Raji (cell line): ENCODE measurements at regions not wholly inside any gene's neighbourhood (a gene's known extent, or its start where the extent isn't known, plus 50 kb on each side); places are given as distances from the start of the nearest gene placed in this dataset.

ENCODE experiments used
- POLR2A ChIP-seq: IDR thresholded peaks from 2 replicates; pipeline ENCODE4 v1.6.1; 2011; ENCODE audit warnings: low read depth, low read length, control low read depth; ENCODE audit not compliant: insufficient read depth

- no peak for TF ChIP-seq POLR2A
Observed at GRCh38 chr5:56677690-56678305, 137.6 kb upstream of the MAP3K1 start.

- no peak for TF ChIP-seq POLR2A
Observed at GRCh38 chr5:56676091-56676768, 139.1 kb upstream of the MAP3K1 start.

- no peak for TF ChIP-seq POLR2A
Observed at GRCh38 chr5:56674441-56674840, 140.9 kb upstream of the MAP3K1 start.

GRCh38 chr5:56673171-56673570 lies 142.2 kb upstream of the MAP3K1 start:
- no peak for TF ChIP-seq POLR2A

GRCh38 chr5:56671571-56671970 lies 143.8 kb upstream of the MAP3K1 start:
- TF ChIP-seq POLR2A: no peak

- TF ChIP-seq POLR2A: no peak
Observed at GRCh38 chr5:56670916-56671315, 144.4 kb upstream of the MAP3K1 start.

- peak; percentile 49 for TF ChIP-seq POLR2A
Observed at GRCh38 chr5:56669534-56670483, 145.5 kb upstream of the MAP3K1 start.

GRCh38 chr5:56668996-56669395 lies 146.4 kb upstream of the MAP3K1 start:
- TF ChIP-seq POLR2A: no peak

GRCh38 chr5:56667692-56668091 lies 147.7 kb upstream of the MAP3K1 start:
- no peak for TF ChIP-seq POLR2A

GRCh38 chr5:56666901-56667300 lies 148.4 kb upstream of the MAP3K1 start:
- no peak for TF ChIP-seq POLR2A

- no peak for TF ChIP-seq POLR2A
Observed at GRCh38 chr5:56664025-56664424, 151.3 kb upstream of the MAP3K1 start.

GRCh38 chr5:56663523-56663922 lies 151.8 kb upstream of the MAP3K1 start:
- TF ChIP-seq POLR2A: no peak

GRCh38 chr5:56662893-56663292 lies 152.5 kb upstream of the MAP3K1 start:
- no peak for TF ChIP-seq POLR2A

- TF ChIP-seq POLR2A: no peak
Observed at GRCh38 chr5:56659971-56660370, 155.4 kb upstream of the MAP3K1 start.

GRCh38 chr5:56658972-56659371 lies 156.4 kb upstream of the MAP3K1 start:
- TF ChIP-seq POLR2A: no peak
